A673 (cell line): ENCODE measurements at regions not wholly inside any gene's neighbourhood (a gene's known extent, or its start where the extent isn't known, plus 50 kb on each side); places are given as distances from the start of the nearest gene placed in this dataset.

Source experiments
- CTCF ChIP-seq: fragments of 300-800, 200-600 bp; sonication (generic); conservative IDR thresholded peaks from 2 replicates; pipeline ENCODE4 v1.5.1; 2017; ENCODE audit warnings: low read depth, mild to moderate bottlenecking, antibody characterized with exemption, low read length, moderate library complexity, mixed read lengths
- EZH2 ChIP-seq: fragments of 200-600 bp; sonication (generic); IDR thresholded peaks from 2 replicates; pipeline ENCODE4 v1.6.1; 2017; ENCODE audit warnings: borderline replicate concordance, low read depth, mild to moderate bottlenecking, mixed read lengths, antibody characterized with exemption, low read length; ENCODE audit not compliant: poor library complexity, severe bottlenecking

GRCh38 chr7:19463581-19463980 is 245.3 kb downstream of the POLR1F start:
- TF ChIP-seq EZH2 (no peak), CTCF (no peak)
